GM20431 (cell line): ENCODE measurements at regions not wholly inside any gene's neighbourhood (a gene's known extent, or its start where the extent isn't known, plus 50 kb on each side); places are given as distances from the start of the nearest gene placed in this dataset.
"Not testable (repeated sequence)": the region's sequence is repeated elsewhere in the genome, so short reads cannot be mapped to it uniquely, and the experiment has no call there.

Experiments
- in situ Hi-C: fragments of 300-500 bp; cut with MseI, MboI; formaldehyde crosslinking; loops from one replicate; pipeline ENCODE4 v1.15.0; 2020; ENCODE audit warnings: low sequenced_read_pairs; ENCODE audit not compliant: unreplicated experiment

- in situ Hi-C loops: no loop called here
Observed at GRCh38 chr16:88323546-88324330, 59.0 kb upstream of the ZNF469 start.

GRCh38 chr16:88325087-88325750 is 57.5 kb upstream of the ZNF469 start:
- in situ Hi-C loops: no loop called here

GRCh38 chr16:88325976-88326375 is 56.8 kb upstream of the ZNF469 start:
- in situ Hi-C loops: no loop called here

GRCh38 chr16:88326611-88327485 is 55.9 kb upstream of the ZNF469 start:
- in situ Hi-C loops: no loop called here

- in situ Hi-C loops: no loop called here
Observed at GRCh38 chr16:88327561-88328312, 55.0 kb upstream of the ZNF469 start.

GRCh38 chr16:88328313-88328980 is 54.3 kb upstream of the ZNF469 start:
- in situ Hi-C loops: no loop called here

- in situ Hi-C loops: no loop called here
Observed at GRCh38 chr16:88329726-88330700, 52.7 kb upstream of the ZNF469 start.

GRCh38 chr16:88330971-88331890 is 51.5 kb upstream of the ZNF469 start:
- in situ Hi-C loops: no loop called here

- in situ Hi-C loops: no loop called here
Observed at GRCh38 chr16:88331989-88332920, 50.5 kb upstream of the ZNF469 start.

- in situ Hi-C loops: not testable (repeated sequence)
Observed at GRCh38 chr16:88332921-88333825, 49.6 kb upstream of the ZNF469 start.
